Smooth muscle cell (in vitro differentiated cells): ENCODE measurements at regions not wholly inside any gene's neighbourhood (a gene's known extent, or its start where the extent isn't known, plus 50 kb on each side); places are given as distances from the start of the nearest gene placed in this dataset.
A peak's percentile ranks its signal among the peaks of the same experiment; 100 is the strongest.

Experiments used
- DNase-seq: peaks from one replicate; lab custom pipeline; 2025; ENCODE audit not compliant: unreplicated experiment; lab: John Stamatoyannopoulos, UW
- H2AFZ ChIP-seq: fragments of 200-600 bp; sonication (generic); 2 replicates; pipeline ENCODE4 v1.6.0; 2016; ENCODE audit warnings: antibody characterized with exemption, low read depth, mild to moderate bottlenecking
- H3F3A ChIP-seq: fragments of 200-600 bp; sonication (generic); 2 replicates; pipeline ENCODE4 v1.6.0; 2017; ENCODE audit warnings: antibody characterized with exemption, low read depth
- H3K27ac ChIP-seq: fragments of 200-600 bp; sonication (generic); 2 replicates; pipeline ENCODE4 v1.5.1; 2016; ENCODE audit warnings: low read depth, mild to moderate bottlenecking
- H3K27me3 ChIP-seq: fragments of 200-600 bp; sonication (generic); 2 replicates; pipeline ENCODE4 v1.6.1; 2016; ENCODE audit warnings: low read depth, mild to moderate bottlenecking
- H3K36me3 ChIP-seq: fragments of 200-600 bp; sonication (generic); 2 replicates; pipeline ENCODE4 v1.5.1; 2016; ENCODE audit warnings: low read depth
- H3K4me1 ChIP-seq: fragments of 200-600 bp; sonication (generic); 2 replicates; pipeline ENCODE4 v1.5.1; 2016; ENCODE audit warnings: low read depth
- H3K4me2 ChIP-seq: fragments of 200-600 bp; sonication (generic); 2 replicates; pipeline ENCODE4 v1.6.0; 2016; ENCODE audit warnings: mild to moderate bottlenecking
- H3K4me3 ChIP-seq: fragments of 200-600 bp; sonication (generic); 2 replicates; pipeline ENCODE4 v1.5.1; 2016; ENCODE audit warnings: mild to moderate bottlenecking
- H3K79me2 ChIP-seq: fragments of 200-600 bp; sonication (generic); 2 replicates; pipeline ENCODE4 v1.6.0; 2016; ENCODE audit warnings: low read depth, mild to moderate bottlenecking
- H3K9ac ChIP-seq: fragments of 200-600 bp; sonication (generic); 2 replicates; pipeline ENCODE4 v1.6.0; 2016; ENCODE audit warnings: low read depth
- H3K9me3 ChIP-seq: fragments of 200-600 bp; sonication (generic); replicated peaks from 2 replicates; pipeline ENCODE4 v1.5.1; 2016; ENCODE audit warnings: low read depth
- H4K20me1 ChIP-seq: fragments of 200-600 bp; sonication (generic); 2 replicates; pipeline ENCODE4 v1.6.0; 2016; ENCODE audit warnings: low read depth
- CTCF ChIP-seq: fragments of 200-600 bp; sonication (generic); IDR thresholded peaks from 2 replicates; pipeline ENCODE4 v1.5.1; 2017; ENCODE audit warnings: borderline replicate concordance, mild to moderate bottlenecking, antibody characterized with exemption; ENCODE audit not compliant: insufficient read depth, poor library complexity, severe bottlenecking
- WGBS: methylation state at CpG from one replicate; pipeline ENCODE4 v1.1.7; 2016; ENCODE audit warnings: low lambda C conversion rate; 5-methylcytosine and 5-hydroxymethylcytosine counted together

- Histone ChIP-seq H3K4me1 (no peaks in the 10 kb centered on the region), H3F3A (no peaks in the 10 kb centered on the region), H3K9ac (no peak overlapping the region), H3K36me3 (no peaks in the 10 kb centered on the region), H2AFZ (no peak overlapping the region), H3K4me3 (no peak overlapping the region), H4K20me1 (no peaks in the 10 kb centered on the region), H3K27ac (no peak overlapping the region), H3K4me2 (no peak overlapping the region), H3K9me3 (no peaks in the 10 kb centered on the region), H3K27me3 (no peaks in the 10 kb centered on the region), H3K79me2 (no peaks in the 10 kb centered on the region)
- DNase-seq: no peak
- TF ChIP-seq CTCF: no peak
- WGBS: 86% methylated on average over 1 of the region's 1 CpG
These were observed 490.5 kb upstream of the ERCC4 start for GRCh38 chr16:13429416-13429815.

DNA sequence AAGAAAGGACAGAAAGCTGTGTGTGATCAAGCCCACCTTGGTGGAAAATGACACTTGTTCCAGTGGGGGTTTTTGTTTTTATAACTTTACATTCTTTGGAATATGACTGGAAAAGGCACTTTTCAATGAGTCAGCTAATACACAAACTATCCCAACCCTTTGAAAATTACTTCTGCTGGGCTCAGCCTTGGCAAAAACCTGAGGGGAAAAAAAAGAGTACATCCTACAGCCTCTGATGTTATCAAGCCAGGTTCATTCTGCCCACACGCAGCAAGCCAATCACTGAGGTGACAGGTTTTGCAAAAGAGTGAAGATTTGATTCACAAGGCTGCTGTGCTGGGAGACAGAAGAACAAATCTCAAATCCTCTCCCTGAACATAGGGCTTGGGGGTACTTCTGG is 484.5 kb upstream of the ERCC4 start:
- WGBS: 63% methylated on average over 1 of the region's 1 CpG
- Histone ChIP-seq H3K27me3 (no peaks in the 10 kb centered on the region), H3K4me2 (no peak overlapping the region)

DNA sequence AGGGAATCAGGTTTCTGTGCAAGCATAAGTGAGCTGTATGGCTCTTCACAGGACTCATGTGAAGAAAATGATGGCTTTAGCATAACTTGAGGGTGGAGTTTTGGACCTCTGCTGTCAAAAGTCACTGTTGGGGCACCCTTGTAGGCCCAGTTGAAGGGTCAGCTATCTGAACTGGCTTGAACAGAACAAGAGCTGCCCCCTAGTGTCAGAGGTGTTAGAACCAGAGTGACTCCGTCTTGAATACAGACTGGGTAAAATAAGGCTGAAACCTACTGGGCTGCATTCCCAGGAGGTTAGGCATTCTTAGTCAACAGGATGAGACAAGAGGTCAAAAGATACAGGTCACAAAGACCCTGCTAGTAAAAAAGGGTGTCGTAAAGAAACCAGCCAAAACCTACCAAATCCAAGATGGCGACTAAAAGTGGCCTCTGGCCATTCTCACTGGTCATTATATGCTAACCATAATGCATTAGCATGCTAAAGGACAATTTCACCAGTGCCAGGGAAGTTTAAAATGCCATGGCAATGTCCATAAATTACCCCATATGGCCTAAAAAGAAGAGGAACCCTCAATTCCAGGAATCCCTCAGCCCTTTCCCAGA is 484.0 kb upstream of the ERCC4 start:
- TF ChIP-seq CTCF: peak; percentile 10
- Histone ChIP-seq H3K36me3 (no peaks in the 10 kb centered on the region), H3K4me2 (no peak overlapping the region), H3F3A (no peaks in the 10 kb centered on the region), H3K4me1 (peaks cover 5% of the 10 kb centered on the region), H3K9ac (no peak overlapping the region), H4K20me1 (no peaks in the 10 kb centered on the region), H2AFZ (no peak overlapping the region), H3K79me2 (no peaks in the 10 kb centered on the region), H3K27me3 (no peaks in the 10 kb centered on the region), H3K27ac (no peak overlapping the region), H3K4me3 (no peak overlapping the region), H3K9me3 (no peaks in the 10 kb centered on the region)
- 68% methylated on average over 3 of the region's 3 CpGs for WGBS
- no peak for DNase-seq

More for the DNA sequence above, 484.5 kb upstream of the ERCC4 start:
- TF ChIP-seq CTCF: no peak
- H2AFZ ChIP-seq: no peak overlapping the region
- no peaks in the 10 kb centered on the region for H4K20me1 ChIP-seq
- no peaks in the 10 kb centered on the region for H3K79me2 ChIP-seq
- H3F3A ChIP-seq: no peaks in the 10 kb centered on the region
- H3K4me1 ChIP-seq: peaks cover 5% of the 10 kb centered on the region
- H3K9me3 ChIP-seq: no peaks in the 10 kb centered on the region
- no peak overlapping the region for H3K4me3 ChIP-seq
- no peak overlapping the region for H3K27ac ChIP-seq
- H3K36me3 ChIP-seq: no peaks in the 10 kb centered on the region
- no peak overlapping the region for H3K9ac ChIP-seq
- DNase-seq: no peak

GRCh38 chr16:13436641-13437412 is 483.1 kb upstream of the ERCC4 start:
- Histone ChIP-seq H3K36me3 (no peaks in the 10 kb centered on the region), H3K79me2 (no peaks in the 10 kb centered on the region), H3K9me3 (no peaks in the 10 kb centered on the region), H3K4me3 (no peak overlapping the region), H4K20me1 (no peaks in the 10 kb centered on the region), H3K9ac (no peak overlapping the region), H3K27ac (no peak overlapping the region), H3K4me2 (no peak overlapping the region), H3K4me1 (peaks cover 5% of the 10 kb centered on the region), H2AFZ (no peak overlapping the region), H3K27me3 (no peaks in the 10 kb centered on the region), H3F3A (no peaks in the 10 kb centered on the region)
- no peak for TF ChIP-seq CTCF
- DNase-seq: no peak
- 69% methylated on average over 8 of the region's 8 CpGs for WGBS
